ENCODE measurements at regions not wholly inside any gene's neighbourhood (a gene's known extent, or its start where the extent isn't known, plus 50 kb on each side); places are given as distances from the start of the nearest gene placed in this dataset.
A peak's percentile ranks its signal among the peaks of the same experiment; 100 is the strongest.

GRCh38 chr1:234748713-234749112 lies 138.7 kb upstream of the IRF2BP2 start:
- Mint-ChIP-seq H3K4me1 (peaks cover 30% of the 10 kb centered on the region), H3K27me3 (ENCODE audit: low read depth in 3 of 3) (peaks cover 0 to 2% (median 0%) of the 10 kb centered on the region in 3 donors), H3K36me3 (no peaks in the 10 kb centered on the region), H3K4me3 (no peak overlapping the region), H3K9me3 (peaks cover 0 to 1% (median 0%) of the 10 kb centered on the region in 7 donors), H3K27ac (peak overlapping the region in 1 of 7 donors; percentile 3)
- TF ChIP-seq CTCF (IDR thresholded peaks at IDR 0.05): no peak
- no peak overlapping the region for H3K4me3 ChIP-seq (replicated peaks in 1 of 3; ENCODE audit: low read depth in 2 of 3, low read length in 3 of 3)
- peaks cover 19 to 20% of the 10 kb centered on the region in 2 donors for H3K4me1 ChIP-seq (ENCODE audit: control insufficient read depth in 1 of 2, insufficient read depth in 2 of 2, low read length in 2 of 2)
- no peak overlapping the region for H3K27ac ChIP-seq (ENCODE audit: low read depth in 1 of 2, low read length in 2 of 2)
- H4K20me1 ChIP-seq (ENCODE audit: insufficient read depth, low read length): no peaks in the 10 kb centered on the region
- no peaks in the 10 kb centered on the region for H3K36me3 ChIP-seq (replicated peaks in 1 of 2; ENCODE audit: control insufficient read depth in 1 of 2, insufficient read depth in 2 of 2, low read length in 2 of 2)
- no peaks in the 10 kb centered on the region for H3K9me3 ChIP-seq (replicated peaks in 1 of 2; ENCODE audit: control insufficient read depth in 1 of 2, insufficient read depth in 1 of 2, low read length in 2 of 2)
- H3K79me2 ChIP-seq (ENCODE audit: insufficient read depth, low read length): no peaks in the 10 kb centered on the region
- DNase-seq: no peak
- WGBS (ENCODE audit: insufficient coverage): no CpG with 5 or more reads among the region's 1 CpG
- H2AFZ ChIP-seq (ENCODE audit: insufficient read depth, low read depth, low read length, poor library complexity, severe bottlenecking): no peak overlapping the region
- H3K4me2 ChIP-seq (replicated peaks; ENCODE audit: extremely low read depth, low read length, poor library complexity, severe bottlenecking): no peak overlapping the region
- no peaks in the 10 kb centered on the region for H3K27me3 ChIP-seq (ENCODE audit: control insufficient read depth in 2 of 2, insufficient read depth in 2 of 2, low read length in 2 of 2)
- intact Hi-C loops (cut with micrococcal nuclease): loop anchor here in 1 of 2 donors (10.0 kb wide), 1 partner anchor 54 kb away; no protein-coding TSS in a partner anchor
- no peak overlapping the region for H3K9ac ChIP-seq (ENCODE audit: insufficient read depth, low read length, poor library complexity, severe bottlenecking)

GRCh38 chr1:234748066-234748465 lies 138.1 kb upstream of the IRF2BP2 start:
- H3K36me3 Mint-ChIP-seq: no peaks in the 10 kb centered on the region
- H3K27ac Mint-ChIP-seq: peak overlapping the region in 3 of 7 donors; percentile 3 to 31 (median 26)
- Histone ChIP-seq H3K4me2 (replicated peaks; ENCODE audit: extremely low read depth, low read length, poor library complexity, severe bottlenecking) (no peak overlapping the region), H3K4me3 (replicated peaks in 1 of 3; ENCODE audit: low read depth in 2 of 3, low read length in 3 of 3) (no peak overlapping the region), H3K4me1 (ENCODE audit: control insufficient read depth in 1 of 2, insufficient read depth in 2 of 2, low read length in 2 of 2) (peaks cover 19 to 20% of the 10 kb centered on the region in 2 donors), H3K9me3 (replicated peaks in 1 of 2; ENCODE audit: control insufficient read depth in 1 of 2, insufficient read depth in 1 of 2, low read length in 2 of 2) (no peaks in the 10 kb centered on the region), H3K79me2 (ENCODE audit: insufficient read depth, low read length) (no peaks in the 10 kb centered on the region), H3K27me3 (ENCODE audit: control insufficient read depth in 2 of 2, insufficient read depth in 2 of 2, low read length in 2 of 2) (no peaks in the 10 kb centered on the region), H3K9ac (ENCODE audit: insufficient read depth, low read length, poor library complexity, severe bottlenecking) (no peak overlapping the region), H4K20me1 (ENCODE audit: insufficient read depth, low read length) (no peaks in the 10 kb centered on the region), H2AFZ (ENCODE audit: insufficient read depth, low read depth, low read length, poor library complexity, severe bottlenecking) (no peak overlapping the region), H3K27ac (ENCODE audit: low read depth in 1 of 2, low read length in 2 of 2) (no peak overlapping the region), H3K36me3 (replicated peaks in 1 of 2; ENCODE audit: control insufficient read depth in 1 of 2, insufficient read depth in 2 of 2, low read length in 2 of 2) (no peaks in the 10 kb centered on the region)
- peaks cover 0 to 2% (median 0%) of the 10 kb centered on the region in 3 donors for H3K27me3 Mint-ChIP-seq (ENCODE audit: low read depth in 3 of 3)
- no peak for TF ChIP-seq CTCF (IDR thresholded peaks at IDR 0.05)
- peak overlapping the region in 1 of 2 donors; percentile 61 for H3K4me3 Mint-ChIP-seq
- intact Hi-C loops (cut with micrococcal nuclease): loop anchor here in 1 of 2 donors (10.0 kb wide), 1 partner anchor 53 kb away; no protein-coding TSS in a partner anchor
- peaks cover 0 to 1% (median 0%) of the 10 kb centered on the region in 7 donors for H3K9me3 Mint-ChIP-seq
- peak in 2 of 3 donors; percentile 51 to 55 for DNase-seq
- H3K4me1 Mint-ChIP-seq: peaks cover 30% of the 10 kb centered on the region
- WGBS (ENCODE audit: insufficient coverage): 73% methylated on average over 3 of the region's 7 CpGs

Data from CD14-positive monocyte (primary cell).